Brain microvascular endothelial cell (primary cell): ENCODE measurements at regions not wholly inside any gene's neighbourhood (a gene's known extent, or its start where the extent isn't known, plus 50 kb on each side); places are given as distances from the start of the nearest gene placed in this dataset.

ENCODE experiments used
- DNase-seq: peaks from one replicate; pipeline ENCODE4 v3.0.0-alpha.2; 2020
- H3K27ac ChIP-seq: fragments of 250-450 bp; sonication (Bioruptor Pico); 2 replicates; pipeline ENCODE4 v1.5.1; 2020; ENCODE audit warnings: mild to moderate bottlenecking, moderate library complexity
- H3K27me3 ChIP-seq: fragments of 250-450 bp; sonication (Bioruptor Pico); replicated peaks from 2 replicates; pipeline ENCODE4 v1.5.1; 2020; ENCODE audit warnings: mild to moderate bottlenecking
- H3K36me3 ChIP-seq: fragments of 250-450 bp; sonication (Bioruptor Pico); replicated peaks from 2 replicates; pipeline ENCODE4 v1.5.1; 2020; ENCODE audit warnings: mild to moderate bottlenecking
- H3K4me3 ChIP-seq: 2 replicates; pipeline ENCODE4 v1.5.1; 2011; ENCODE audit warnings: low read depth, mild to moderate bottlenecking, control low read depth, low read length, moderate library complexity
- CTCF ChIP-seq: IDR thresholded peaks from 2 replicates; pipeline ENCODE4 v1.5.1; 2011; ENCODE audit warnings: low read depth, mild to moderate bottlenecking, moderate library complexity, low read length, control low read depth, inconsistent platforms; ENCODE audit errors: missing control alignments
- in situ Hi-C: cut with HindIII; loops from 2 replicates; pipeline ENCODE4 v1.10.0; 2017; ENCODE audit warnings: low sequenced_read_pairs, low pct_ligation_motif_present

- in situ Hi-C loops = no loop called here
- no peaks in the 10 kb centered on the region for H3K27me3 ChIP-seq
- no peak overlapping the region for H3K27ac ChIP-seq
- TF ChIP-seq CTCF = no peak
- H3K4me3 ChIP-seq = no peak overlapping the region
- H3K36me3 ChIP-seq = no peaks in the 10 kb centered on the region
- no peak for DNase-seq
Observed at GRCh38 chr7:115593111-115593510, 437.5 kb downstream of the TFEC start.

GRCh38 chr7:115585015-115585718, 445.4 kb downstream of the TFEC start:
- no peak for TF ChIP-seq CTCF
- Histone ChIP-seq H3K27me3 (no peaks in the 10 kb centered on the region), H3K4me3 (no peak overlapping the region), H3K27ac (no peak overlapping the region), H3K36me3 (no peaks in the 10 kb centered on the region)
- DNase-seq = peak; percentile 27
- in situ Hi-C loops = no loop called here

GRCh38 chr7:115582956-115583355, 447.6 kb downstream of the TFEC start:
- H3K27ac ChIP-seq = no peak overlapping the region
- in situ Hi-C loops = no loop called here
- no peaks in the 10 kb centered on the region for H3K36me3 ChIP-seq
- H3K4me3 ChIP-seq = no peak overlapping the region
- no peaks in the 10 kb centered on the region for H3K27me3 ChIP-seq
- DNase-seq = no peak
- TF ChIP-seq CTCF = no peak

GRCh38 chr7:115578576-115578975, 452.0 kb downstream of the TFEC start:
- Histone ChIP-seq H3K27ac (no peak overlapping the region), H3K4me3 (no peak overlapping the region), H3K36me3 (no peaks in the 10 kb centered on the region), H3K27me3 (no peaks in the 10 kb centered on the region)
- DNase-seq = no peak
- TF ChIP-seq CTCF = no peak
- in situ Hi-C loops = no loop called here

- no peak overlapping the region for H3K4me3 ChIP-seq
- no peaks in the 10 kb centered on the region for H3K27me3 ChIP-seq
- no peak for DNase-seq
- in situ Hi-C loops = no loop called here
- no peak overlapping the region for H3K27ac ChIP-seq
- H3K36me3 ChIP-seq = no peaks in the 10 kb centered on the region
- no peak for TF ChIP-seq CTCF
Observed at GRCh38 chr7:115574681-115575291, 455.8 kb downstream of the TFEC start.
